Sigmoid colon (tissue), 4 donors: ENCODE measurements at regions not wholly inside any gene's neighbourhood (a gene's known extent, or its start where the extent isn't known, plus 50 kb on each side); places are given as distances from the start of the nearest gene placed in this dataset.

Experiments used
- CTCF ChIP-seq, 4 experiments: fragments of 450-650 bp in 3 of 4; fragments of 200-600 bp in 1 of 4; IDR thresholded peaks; one replicate each; pipeline ENCODE4 v1.5.1; 2016 to 2019; ENCODE audit warnings: antibody characterized with exemption in 4 of 4, mild to moderate bottlenecking in 3 of 4, moderate library complexity in 2 of 4
- EP300 ChIP-seq, 4 donors: sonication (generic); formaldehyde crosslinking; IDR thresholded peaks; one replicate each; pipeline ENCODE4 v1.6.1; 2017; ENCODE audit warnings: antibody characterized with exemption in 4 of 4

- TF ChIP-seq CTCF (IDR thresholded peaks at IDR 0.05) (no peak), EP300 (IDR thresholded peaks at IDR 0.05) (no peak)
Observed at GRCh38 chr2:9793156-9793917, 49.9 kb upstream of the TAF1B start.
